PC-9 (cell line): ENCODE measurements at regions not wholly inside any gene's neighbourhood (a gene's known extent, or its start where the extent isn't known, plus 50 kb on each side); places are given as distances from the start of the nearest gene placed in this dataset.

Source experiments
- EZH2 ChIP-seq: fragments of 200-600 bp; sonication (generic); IDR thresholded peaks from 2 replicates; pipeline ENCODE4 v1.8.0; 2017; ENCODE audit warnings: antibody characterized with exemption, low read depth
- TF ChIP-seq, protein P1 (sequence below): fragments of 200-600 bp; sonication (generic); conservative IDR thresholded peaks from 2 replicates; pipeline ENCODE4 v1.6.1; 2017; ENCODE audit warnings: mixed run types, antibody characterized with exemption, mild to moderate bottlenecking, moderate library complexity

- TF ChIP-seq, protein P1, sequence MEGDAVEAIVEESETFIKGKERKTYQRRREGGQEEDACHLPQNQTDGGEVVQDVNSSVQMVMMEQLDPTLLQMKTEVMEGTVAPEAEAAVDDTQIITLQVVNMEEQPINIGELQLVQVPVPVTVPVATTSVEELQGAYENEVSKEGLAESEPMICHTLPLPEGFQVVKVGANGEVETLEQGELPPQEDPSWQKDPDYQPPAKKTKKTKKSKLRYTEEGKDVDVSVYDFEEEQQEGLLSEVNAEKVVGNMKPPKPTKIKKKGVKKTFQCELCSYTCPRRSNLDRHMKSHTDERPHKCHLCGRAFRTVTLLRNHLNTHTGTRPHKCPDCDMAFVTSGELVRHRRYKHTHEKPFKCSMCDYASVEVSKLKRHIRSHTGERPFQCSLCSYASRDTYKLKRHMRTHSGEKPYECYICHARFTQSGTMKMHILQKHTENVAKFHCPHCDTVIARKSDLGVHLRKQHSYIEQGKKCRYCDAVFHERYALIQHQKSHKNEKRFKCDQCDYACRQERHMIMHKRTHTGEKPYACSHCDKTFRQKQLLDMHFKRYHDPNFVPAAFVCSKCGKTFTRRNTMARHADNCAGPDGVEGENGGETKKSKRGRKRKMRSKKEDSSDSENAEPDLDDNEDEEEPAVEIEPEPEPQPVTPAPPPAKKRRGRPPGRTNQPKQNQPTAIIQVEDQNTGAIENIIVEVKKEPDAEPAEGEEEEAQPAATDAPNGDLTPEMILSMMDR = no peak
- no peak for TF ChIP-seq EZH2
Observed at GRCh38 chr13:80665792-80666333, 324.9 kb upstream of the SPRY2 start.
